H1 (cell line): ENCODE measurements at regions not wholly inside any gene's neighbourhood (a gene's known extent, or its start where the extent isn't known, plus 50 kb on each side); places are given as distances from the start of the nearest gene placed in this dataset.

Experiments
- CTCF ChIA-PET: fragments of 300-600 bp; sonication (Branson Sonifier 250); formaldehyde crosslinking; loops from one replicate; lab custom pipeline; 2021; ENCODE audit not compliant: partially characterized antibody; lab: Charles Lee
- POLR2A ChIA-PET: fragments of 300-600 bp; sonication (Branson Sonifier 250); formaldehyde crosslinking; loops from one replicate; lab custom pipeline; 2021; ENCODE audit warnings: inconsistent platforms; ENCODE audit not compliant: partially characterized antibody; lab: Charles Lee
- DNase-seq, 2 experiments: peaks; one replicate each; pipeline versions ENCODE4 v3.0.0 to v3.0.0-alpha.2; 2010 to 2022; ENCODE audit warnings: low spot score in 2 of 2, low read depth in 1 of 2, mixed read lengths in 1 of 2
- FAIRE-seq: peaks from 2 replicates; lab custom pipeline; 2011; peaks lifted over from hg19 to GRCh38; lab: Jason Lieb, UNC
- H2AFZ ChIP-seq: 2 replicates; pipeline ENCODE4 v1.8.1; 2012; ENCODE audit warnings: low read length, inconsistent platforms
- H2AK5ac ChIP-seq: 2 replicates; pipeline ENCODE4 v1.6.1; 2013; ENCODE audit warnings: low read depth, low read length
- H2BK120ac ChIP-seq: replicated peaks from 2 replicates; pipeline ENCODE3; 2013; ENCODE audit warnings: low read depth, low read length, inconsistent platforms
- H2BK12ac ChIP-seq: 2 replicates; pipeline ENCODE4 v1.6.1; 2013; ENCODE audit warnings: low read depth, low read length
- H2BK15ac ChIP-seq: 2 replicates; pipeline ENCODE4 v1.6.1; 2013; ENCODE audit warnings: low read length
- H2BK20ac ChIP-seq: 2 replicates; pipeline ENCODE4 v1.6.1; 2013; ENCODE audit warnings: low read length
- H2BK5ac ChIP-seq: 2 replicates; pipeline ENCODE4 v1.6.1; 2013; ENCODE audit warnings: low read depth, low read length
- H3K14ac ChIP-seq: 2 replicates; pipeline ENCODE4 v1.6.1; 2013; ENCODE audit warnings: inconsistent platforms; ENCODE audit not compliant: insufficient read length
- H3K18ac ChIP-seq: 2 replicates; pipeline ENCODE4 v1.6.1; 2013; ENCODE audit warnings: low read length; ENCODE audit errors: extremely low read depth
- H3K23ac ChIP-seq: 2 replicates; pipeline ENCODE4 v1.6.1; 2013; ENCODE audit warnings: inconsistent platforms; ENCODE audit not compliant: insufficient read length
- H3K23me2 ChIP-seq: 2 replicates; pipeline ENCODE4 v1.6.1; 2013; ENCODE audit warnings: low read depth, low read length
- H3K27ac ChIP-seq: 2 replicates; pipeline ENCODE4 v1.6.1; 2011; ENCODE audit warnings: low read depth, low read length, inconsistent platforms
- H3K27me3 ChIP-seq, 4 experiments: replicated peaks in 1 of 4; 1 replicate in 1 of 4; 2 replicates in 3 of 4; pipeline versions ENCODE4 v1.6.1 to v1.8.1; 2011 to 2013; ENCODE audit warnings: low read length in 3 of 4, mild to moderate bottlenecking in 3 of 4, inconsistent platforms in 2 of 4, mixed read lengths in 2 of 4, moderate library complexity in 1 of 4; ENCODE audit not compliant: control insufficient read depth in 3 of 4, insufficient read depth in 3 of 4; ENCODE audit errors: extremely low read depth in 1 of 4
- H3K36me3 ChIP-seq, 4 experiments: 2 replicates each; pipeline versions ENCODE4 v1.6.1 to v1.8.1; 2011 to 2013; ENCODE audit warnings: mild to moderate bottlenecking in 4 of 4, low read length in 3 of 4, moderate library complexity in 2 of 4, control low read depth in 1 of 4, inconsistent platforms in 1 of 4; ENCODE audit not compliant: insufficient read depth in 4 of 4, control insufficient read depth in 2 of 4
- H3K4ac ChIP-seq: replicated peaks from 2 replicates; pipeline ENCODE3; 2013; ENCODE audit warnings: low read length, low read depth, mixed read lengths, inconsistent platforms; ENCODE audit not compliant: insufficient read length
- H3K4me1 ChIP-seq, 4 experiments: replicated peaks in 1 of 4; 1 replicate in 1 of 4; 2 replicates in 3 of 4; pipeline versions ENCODE4 v1.6.1 to v1.8.1; 2011 to 2013; ENCODE audit warnings: low read length in 3 of 4, inconsistent platforms in 2 of 4, mixed read lengths in 1 of 4; ENCODE audit not compliant: insufficient read depth in 4 of 4, control insufficient read depth in 3 of 4
- H3K4me2 ChIP-seq, 2 experiments: 2 replicates each; pipeline versions ENCODE4 v1.6.1 to v1.8.1; 2011 to 2013; ENCODE audit warnings: low read depth in 2 of 2, low read length in 2 of 2, control low read depth in 1 of 2, inconsistent platforms in 1 of 2, mild to moderate bottlenecking in 1 of 2; ENCODE audit not compliant: insufficient read depth in 1 of 2
- H3K4me3 ChIP-seq, 4 experiments: fragments of 200-600, 300-600 bp in 1 of 4; sonication (generic), shearing (Covaris generic), sonication (Bioruptor Twin) in 1 of 4; 2 replicates each; pipeline versions ENCODE4 v1.5.1 to v1.8.1; 2011 to 2016; ENCODE audit warnings: low read length in 4 of 4, low read depth in 3 of 4, control low read depth in 2 of 4, inconsistent platforms in 2 of 4, mild to moderate bottlenecking in 2 of 4, mixed read lengths in 1 of 4, moderate library complexity in 1 of 4; ENCODE audit not compliant: insufficient read depth in 2 of 4; ENCODE audit errors: extremely low read depth in 1 of 4
- H3K56ac ChIP-seq: replicated peaks from 2 replicates; pipeline ENCODE3; 2013; ENCODE audit warnings: low read depth, mild to moderate bottlenecking, mixed read lengths, low read length, inconsistent platforms; ENCODE audit not compliant: insufficient read length
- H3K79me1 ChIP-seq: 2 replicates; pipeline ENCODE4 v1.6.1; 2013; ENCODE audit warnings: low read depth, low read length, control low read depth
- H3K79me2 ChIP-seq, 2 experiments: 2 replicates each; pipeline versions ENCODE4 v1.6.1 to v1.8.1; 2012 to 2013; ENCODE audit warnings: low read length in 2 of 2, mild to moderate bottlenecking in 2 of 2, inconsistent platforms in 1 of 2; ENCODE audit not compliant: insufficient read depth in 2 of 2, control insufficient read depth in 1 of 2
- H3K9ac ChIP-seq, 4 experiments: replicated peaks in 1 of 4; 1 replicate in 1 of 4; 2 replicates in 3 of 4; pipeline versions ENCODE4 v1.6.1 to v1.8.1; 2011 to 2013; ENCODE audit warnings: low read depth in 3 of 4, low read length in 3 of 4, control low read depth in 2 of 4, mild to moderate bottlenecking in 2 of 4, moderate library complexity in 2 of 4, inconsistent platforms in 1 of 4; ENCODE audit errors: extremely low read depth in 1 of 4
- H3K9me3 ChIP-seq, 2 experiments: 2 replicates each; pipeline versions ENCODE4 v1.6.1 to v1.8.1; 2012 to 2013; ENCODE audit warnings: mild to moderate bottlenecking in 2 of 2, moderate library complexity in 2 of 2, control low read depth in 1 of 2, inconsistent platforms in 1 of 2, low read depth in 1 of 2, low read length in 1 of 2, mixed read lengths in 1 of 2; ENCODE audit not compliant: insufficient read depth in 2 of 2
- H4K20me1 ChIP-seq, 2 experiments: replicated peaks in 1 of 2; 2 replicates each; pipeline versions ENCODE3 to v1.8.1; 2011 to 2013; ENCODE audit warnings: inconsistent platforms in 2 of 2, low read length in 2 of 2, mild to moderate bottlenecking in 1 of 2; ENCODE audit not compliant: insufficient read depth in 2 of 2, control insufficient read depth in 1 of 2
- H4K5ac ChIP-seq: 2 replicates; pipeline ENCODE4 v1.6.1; 2013; ENCODE audit warnings: low read length, low read depth, mixed read lengths, inconsistent platforms; ENCODE audit not compliant: insufficient read length
- H4K8ac ChIP-seq: 2 replicates; pipeline ENCODE4 v1.8.0; 2013; ENCODE audit warnings: mild to moderate bottlenecking, moderate library complexity, low read length, inconsistent platforms; ENCODE audit not compliant: insufficient read depth; ENCODE audit errors: extremely low read depth
- H4K91ac ChIP-seq: replicated peaks from 2 replicates; pipeline ENCODE3; 2013; ENCODE audit warnings: low read length, mixed read lengths, inconsistent platforms; ENCODE audit not compliant: insufficient read length
- CBX5 ChIP-seq: fragments of 300-800, 300-1000 bp; sonication (generic); IDR thresholded peaks from 2 replicates; pipeline ENCODE4 v1.7.1; 2016; ENCODE audit warnings: antibody characterized with exemption, low read length, low read depth
- E2F6 ChIP-seq: IDR thresholded peaks from 2 replicates; pipeline ENCODE4 v1.6.1; 2012; ENCODE audit warnings: inconsistent platforms
- WGBS, 2 experiments: shearing (Covaris generic) in 1 of 2; methylation state at CpG; one replicate each; pipeline versions ENCODE4 v1.1.6 to v1.1.7; 2013 to 2015; ENCODE audit warnings: low lambda C conversion rate in 2 of 2, mixed read lengths in 2 of 2, inconsistent platforms in 1 of 2, low coverage in 1 of 2, missing lambda C conversion rate in 1 of 2; ENCODE audit not compliant: insufficient replicate concordance in 2 of 2, insufficient coverage in 1 of 2, insufficient read length in 1 of 2; ENCODE audit errors: extremely low coverage in 1 of 2, missing lambda C conversion rate in 1 of 2; 5-methylcytosine and 5-hydroxymethylcytosine counted together

DNA sequence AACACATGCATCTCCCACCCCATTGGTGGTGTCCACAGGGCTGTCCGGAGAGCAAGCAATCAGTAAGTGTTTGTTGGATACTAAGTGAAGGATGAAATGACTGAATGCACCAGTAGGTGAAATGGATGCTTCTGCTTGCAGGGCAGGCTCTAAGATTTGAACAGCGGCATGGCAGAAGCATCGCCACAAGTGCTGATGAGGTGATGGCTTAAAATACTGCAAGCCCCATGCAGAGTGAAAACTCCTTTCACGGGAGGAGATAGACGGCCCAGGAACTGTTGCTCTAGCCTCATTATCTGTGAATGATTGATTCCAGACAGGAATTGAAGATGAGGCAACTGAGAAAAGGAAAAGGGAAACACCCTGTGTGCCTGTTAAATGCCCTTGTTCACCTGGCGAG is 158.9 kb downstream of the LY86 start:
- 93% methylated on average over 6 of the region's 6 CpGs; no CpG with 5 or more reads in 1 of the 2 experiments for WGBS, 2 experiments
- no peaks in the 10 kb centered on the region for H3K36me3 ChIP-seq
- ChIA-PET POLR2A (no interaction called here), CTCF (no interaction called here)
- H3K79me1 ChIP-seq, result no peaks in the 10 kb centered on the region
- H3K4ac ChIP-seq, result no peak overlapping the region
- no peak overlapping the region for H3K4me2 ChIP-seq
- no peak overlapping the region for H3K18ac ChIP-seq
- 0 out of 2 replicates have a peak, but pooled peaks cover 4% of the 10 kb centered on the region for H3K23me2 ChIP-seq
- peak overlapping the region; percentile 99; the same call in 1 of the 2 replicates for H2BK15ac ChIP-seq
- H3K23ac ChIP-seq, result no peak overlapping the region
- peaks cover 6 to 13% (median 12%) of the 10 kb centered on the region in 4 experiments for H3K4me1 ChIP-seq
- peaks cover 0 to 2% (median 0%) of the 10 kb centered on the region in 4 experiments; a peak in 1 of 7 replicates for H3K27me3 ChIP-seq
- FAIRE-seq (no peak), DNase-seq (no peak)
- no peak overlapping the region for H3K14ac ChIP-seq
- no peaks in the 10 kb centered on the region for H3K79me2 ChIP-seq
- H3K4me3 ChIP-seq, result no peak overlapping the region
- no peak overlapping the region for H4K91ac ChIP-seq
- no peak overlapping the region for H3K56ac ChIP-seq
- H3K9ac ChIP-seq, result no peak overlapping the region
- H2BK20ac ChIP-seq, result no peak overlapping the region
- H2BK120ac ChIP-seq, result no peak overlapping the region
- H4K5ac ChIP-seq, result no peak overlapping the region
- no peak overlapping the region for H2BK12ac ChIP-seq
- no peak overlapping the region for H3K27ac ChIP-seq
- no peak overlapping the region for H4K8ac ChIP-seq
- H3K9me3 ChIP-seq, result no peaks in the 10 kb centered on the region; a peak in 1 of 4 replicates
- H2AFZ ChIP-seq, result no peak overlapping the region
- TF ChIP-seq E2F6 (no peak), CBX5 (no peak)
- peaks cover 0 to 1% of the 10 kb centered on the region in 2 experiments for H4K20me1 ChIP-seq
- no peak overlapping the region for H2AK5ac ChIP-seq
- no peak overlapping the region for H2BK5ac ChIP-seq
